WTC11 (cell line): ENCODE measurements at regions not wholly inside any gene's neighbourhood (a gene's known extent, or its start where the extent isn't known, plus 50 kb on each side); places are given as distances from the start of the nearest gene placed in this dataset.

Experiments used
- CDX4 ChIP-seq: fragments of 250-450 bp; sonication (Bioruptor Pico); IDR thresholded peaks from 2 replicates; pipeline ENCODE4 v1.9.0; 2021; ENCODE audit warnings: moderate library complexity, mild to moderate bottlenecking, inconsistent platforms, borderline replicate concordance
- ELF4 ChIP-seq: sonication (generic); formaldehyde crosslinking; IDR thresholded peaks from 2 replicates; pipeline ENCODE4 v1.8.1; 2022; ENCODE audit warnings: low read depth, mild to moderate bottlenecking, moderate library complexity, missing genetic modification reagents
- FOXK1 ChIP-seq: sonication (generic); formaldehyde crosslinking; IDR thresholded peaks from 2 replicates; pipeline ENCODE4 v1.8.0; 2022; ENCODE audit warnings: mild to moderate bottlenecking, moderate library complexity, missing genetic modification reagents
- GRHL2 ChIP-seq: fragments of 250-450 bp; sonication (Bioruptor Pico); IDR thresholded peaks from 2 replicates; pipeline ENCODE4 v1.8.0; 2022; ENCODE audit warnings: mild to moderate bottlenecking, moderate library complexity; ENCODE audit not compliant: insufficient replicate concordance, severe bottlenecking
- IRF2 ChIP-seq: sonication (generic); formaldehyde crosslinking; IDR thresholded peaks from 2 replicates; pipeline ENCODE4 v1.8.0; 2022; ENCODE audit warnings: low read depth, missing genetic modification reagents, borderline replicate concordance
- NR1H2 ChIP-seq: sonication (generic); formaldehyde crosslinking; IDR thresholded peaks from 2 replicates; pipeline ENCODE4 v1.9.0; 2021; ENCODE audit warnings: mild to moderate bottlenecking, moderate library complexity, missing genetic modification reagents
- PREB ChIP-seq: sonication (generic); formaldehyde crosslinking; IDR thresholded peaks from 2 replicates; pipeline ENCODE4 v1.8.1; 2022; ENCODE audit warnings: mild to moderate bottlenecking, missing genetic modification reagents, moderate library complexity, borderline replicate concordance
- ZNF396 ChIP-seq: fragments of 250-450 bp; sonication (Bioruptor Pico); IDR thresholded peaks from 2 replicates; pipeline ENCODE4 v1.8.0; 2021; ENCODE audit warnings: mild to moderate bottlenecking, moderate library complexity, borderline replicate concordance
- ZNF425 ChIP-seq: fragments of 250-450 bp; sonication (Bioruptor Pico); conservative IDR thresholded peaks from 2 replicates; pipeline ENCODE4 v1.9.0; 2021; ENCODE audit warnings: mild to moderate bottlenecking
- ZSCAN18 ChIP-seq: fragments of 250-450 bp; sonication (Bioruptor Pico); IDR thresholded peaks from 2 replicates; pipeline ENCODE4 v2.1.2; 2022; ENCODE audit warnings: mild to moderate bottlenecking, moderate library complexity
- TF ChIP-seq, protein P1 (sequence below): sonication (generic); formaldehyde crosslinking; IDR thresholded peaks from 2 replicates; pipeline ENCODE4 v1.8.0; 2023; ENCODE audit warnings: mild to moderate bottlenecking, missing genetic modification reagents
- TF ChIP-seq, protein P2 (sequence below): sonication (generic); formaldehyde crosslinking; IDR thresholded peaks from 2 replicates; pipeline ENCODE4 v1.8.1; 2022; ENCODE audit warnings: low read depth, missing genetic modification reagents, borderline replicate concordance
- TF ChIP-seq, protein P3 (sequence below): sonication (generic); formaldehyde crosslinking; IDR thresholded peaks from 2 replicates; pipeline ENCODE4 v1.8.1; 2023; ENCODE audit warnings: mild to moderate bottlenecking, missing genetic modification reagents, borderline replicate concordance

- TF ChIP-seq ELF4 (no peak), CDX4 (CRISPR knock-in tag) (no peak), FOXK1 (CRISPR knock-in tag) (no peak), IRF2 (CRISPR knock-in tag) (no peak), ZNF396 (no peak), GRHL2 (CRISPR knock-in tag) (no peak), PREB (CRISPR knock-in tag) (no peak), ZSCAN18 (CRISPR knock-in tag) (no peak), NR1H2 (CRISPR knock-in tag) (no peak), ZNF425 (CRISPR knock-in tag) (no peak)
- TF ChIP-seq, protein P1, sequence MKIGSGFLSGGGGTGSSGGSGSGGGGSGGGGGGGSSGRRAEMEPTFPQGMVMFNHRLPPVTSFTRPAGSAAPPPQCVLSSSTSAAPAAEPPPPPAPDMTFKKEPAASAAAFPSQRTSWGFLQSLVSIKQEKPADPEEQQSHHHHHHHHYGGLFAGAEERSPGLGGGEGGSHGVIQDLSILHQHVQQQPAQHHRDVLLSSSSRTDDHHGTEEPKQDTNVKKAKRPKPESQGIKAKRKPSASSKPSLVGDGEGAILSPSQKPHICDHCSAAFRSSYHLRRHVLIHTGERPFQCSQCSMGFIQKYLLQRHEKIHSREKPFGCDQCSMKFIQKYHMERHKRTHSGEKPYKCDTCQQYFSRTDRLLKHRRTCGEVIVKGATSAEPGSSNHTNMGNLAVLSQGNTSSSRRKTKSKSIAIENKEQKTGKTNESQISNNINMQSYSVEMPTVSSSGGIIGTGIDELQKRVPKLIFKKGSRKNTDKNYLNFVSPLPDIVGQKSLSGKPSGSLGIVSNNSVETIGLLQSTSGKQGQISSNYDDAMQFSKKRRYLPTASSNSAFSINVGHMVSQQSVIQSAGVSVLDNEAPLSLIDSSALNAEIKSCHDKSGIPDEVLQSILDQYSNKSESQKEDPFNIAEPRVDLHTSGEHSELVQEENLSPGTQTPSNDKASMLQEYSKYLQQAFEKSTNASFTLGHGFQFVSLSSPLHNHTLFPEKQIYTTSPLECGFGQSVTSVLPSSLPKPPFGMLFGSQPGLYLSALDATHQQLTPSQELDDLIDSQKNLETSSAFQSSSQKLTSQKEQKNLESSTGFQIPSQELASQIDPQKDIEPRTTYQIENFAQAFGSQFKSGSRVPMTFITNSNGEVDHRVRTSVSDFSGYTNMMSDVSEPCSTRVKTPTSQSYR (CRISPR knock-in tag) = no peak
- TF ChIP-seq, protein P2, sequence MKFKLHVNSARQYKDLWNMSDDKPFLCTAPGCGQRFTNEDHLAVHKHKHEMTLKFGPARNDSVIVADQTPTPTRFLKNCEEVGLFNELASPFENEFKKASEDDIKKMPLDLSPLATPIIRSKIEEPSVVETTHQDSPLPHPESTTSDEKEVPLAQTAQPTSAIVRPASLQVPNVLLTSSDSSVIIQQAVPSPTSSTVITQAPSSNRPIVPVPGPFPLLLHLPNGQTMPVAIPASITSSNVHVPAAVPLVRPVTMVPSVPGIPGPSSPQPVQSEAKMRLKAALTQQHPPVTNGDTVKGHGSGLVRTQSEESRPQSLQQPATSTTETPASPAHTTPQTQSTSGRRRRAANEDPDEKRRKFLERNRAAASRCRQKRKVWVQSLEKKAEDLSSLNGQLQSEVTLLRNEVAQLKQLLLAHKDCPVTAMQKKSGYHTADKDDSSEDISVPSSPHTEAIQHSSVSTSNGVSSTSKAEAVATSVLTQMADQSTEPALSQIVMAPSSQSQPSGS (CRISPR knock-in tag) = no peak
- TF ChIP-seq, protein P3, sequence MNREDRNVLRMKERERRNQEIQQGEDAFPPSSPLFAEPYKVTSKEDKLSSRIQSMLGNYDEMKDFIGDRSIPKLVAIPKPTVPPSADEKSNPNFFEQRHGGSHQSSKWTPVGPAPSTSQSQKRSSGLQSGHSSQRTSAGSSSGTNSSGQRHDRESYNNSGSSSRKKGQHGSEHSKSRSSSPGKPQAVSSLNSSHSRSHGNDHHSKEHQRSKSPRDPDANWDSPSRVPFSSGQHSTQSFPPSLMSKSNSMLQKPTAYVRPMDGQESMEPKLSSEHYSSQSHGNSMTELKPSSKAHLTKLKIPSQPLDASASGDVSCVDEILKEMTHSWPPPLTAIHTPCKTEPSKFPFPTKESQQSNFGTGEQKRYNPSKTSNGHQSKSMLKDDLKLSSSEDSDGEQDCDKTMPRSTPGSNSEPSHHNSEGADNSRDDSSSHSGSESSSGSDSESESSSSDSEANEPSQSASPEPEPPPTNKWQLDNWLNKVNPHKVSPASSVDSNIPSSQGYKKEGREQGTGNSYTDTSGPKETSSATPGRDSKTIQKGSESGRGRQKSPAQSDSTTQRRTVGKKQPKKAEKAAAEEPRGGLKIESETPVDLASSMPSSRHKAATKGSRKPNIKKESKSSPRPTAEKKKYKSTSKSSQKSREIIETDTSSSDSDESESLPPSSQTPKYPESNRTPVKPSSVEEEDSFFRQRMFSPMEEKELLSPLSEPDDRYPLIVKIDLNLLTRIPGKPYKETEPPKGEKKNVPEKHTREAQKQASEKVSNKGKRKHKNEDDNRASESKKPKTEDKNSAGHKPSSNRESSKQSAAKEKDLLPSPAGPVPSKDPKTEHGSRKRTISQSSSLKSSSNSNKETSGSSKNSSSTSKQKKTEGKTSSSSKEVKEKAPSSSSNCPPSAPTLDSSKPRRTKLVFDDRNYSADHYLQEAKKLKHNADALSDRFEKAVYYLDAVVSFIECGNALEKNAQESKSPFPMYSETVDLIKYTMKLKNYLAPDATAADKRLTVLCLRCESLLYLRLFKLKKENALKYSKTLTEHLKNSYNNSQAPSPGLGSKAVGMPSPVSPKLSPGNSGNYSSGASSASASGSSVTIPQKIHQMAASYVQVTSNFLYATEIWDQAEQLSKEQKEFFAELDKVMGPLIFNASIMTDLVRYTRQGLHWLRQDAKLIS = no peak
Measured at GRCh38 chr9:78893774-78894401, 597.0 kb downstream of the PSAT1 start (continued).
